PC-3 (cell line): ENCODE measurements at regions not wholly inside any gene's neighbourhood (a gene's known extent, or its start where the extent isn't known, plus 50 kb on each side); places are given as distances from the start of the nearest gene placed in this dataset.

ENCODE experiments used
- EZH2 ChIP-seq: fragments of 300-600 bp; sonication (generic); IDR thresholded peaks from one replicate; pipeline ENCODE4 v1.6.1; 2017; ENCODE audit warnings: antibody characterized with exemption, mild to moderate bottlenecking, low read length; ENCODE audit not compliant: unreplicated experiment
- EZH2phosphoT487 ChIP-seq: fragments of 300-600 bp; sonication (generic); IDR thresholded peaks from 2 replicates; pipeline ENCODE4 v1.6.1; 2018; ENCODE audit warnings: mild to moderate bottlenecking, antibody characterized with exemption, low read length, borderline replicate concordance
- TF ChIP-seq, protein P1 (sequence below): fragments of 300-600 bp; sonication (generic); conservative IDR thresholded peaks from 2 replicates; pipeline ENCODE4 v1.5.1; 2017; ENCODE audit warnings: antibody characterized with exemption, low read depth, mild to moderate bottlenecking, low read length

DNA sequence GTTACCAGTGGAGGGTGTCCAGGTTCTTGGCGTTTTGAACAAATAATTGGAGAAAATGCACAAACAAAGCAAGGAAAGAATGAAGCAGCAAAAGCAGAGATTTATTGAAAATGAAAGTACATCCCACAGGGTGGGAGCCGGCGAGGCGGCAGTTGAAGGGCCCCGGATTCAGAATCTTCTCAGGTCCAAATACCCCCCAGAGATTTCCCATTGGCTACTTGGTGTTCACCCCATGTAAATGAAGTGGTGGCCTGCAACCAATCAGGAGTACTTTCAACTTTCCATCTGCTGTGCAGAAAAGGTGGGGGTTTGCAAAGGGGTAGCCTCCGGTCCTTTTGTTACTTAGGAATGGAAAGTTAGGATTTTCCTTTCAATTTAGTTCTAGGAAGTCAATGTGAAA is 1447.0 kb downstream of the C4orf33 start:
- TF ChIP-seq, protein P1, sequence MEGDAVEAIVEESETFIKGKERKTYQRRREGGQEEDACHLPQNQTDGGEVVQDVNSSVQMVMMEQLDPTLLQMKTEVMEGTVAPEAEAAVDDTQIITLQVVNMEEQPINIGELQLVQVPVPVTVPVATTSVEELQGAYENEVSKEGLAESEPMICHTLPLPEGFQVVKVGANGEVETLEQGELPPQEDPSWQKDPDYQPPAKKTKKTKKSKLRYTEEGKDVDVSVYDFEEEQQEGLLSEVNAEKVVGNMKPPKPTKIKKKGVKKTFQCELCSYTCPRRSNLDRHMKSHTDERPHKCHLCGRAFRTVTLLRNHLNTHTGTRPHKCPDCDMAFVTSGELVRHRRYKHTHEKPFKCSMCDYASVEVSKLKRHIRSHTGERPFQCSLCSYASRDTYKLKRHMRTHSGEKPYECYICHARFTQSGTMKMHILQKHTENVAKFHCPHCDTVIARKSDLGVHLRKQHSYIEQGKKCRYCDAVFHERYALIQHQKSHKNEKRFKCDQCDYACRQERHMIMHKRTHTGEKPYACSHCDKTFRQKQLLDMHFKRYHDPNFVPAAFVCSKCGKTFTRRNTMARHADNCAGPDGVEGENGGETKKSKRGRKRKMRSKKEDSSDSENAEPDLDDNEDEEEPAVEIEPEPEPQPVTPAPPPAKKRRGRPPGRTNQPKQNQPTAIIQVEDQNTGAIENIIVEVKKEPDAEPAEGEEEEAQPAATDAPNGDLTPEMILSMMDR = no peak
- TF ChIP-seq EZH2phosphoT487 = no peak
- no peak for TF ChIP-seq EZH2
